Spleen (tissue), 11 donors: ENCODE measurements at regions not wholly inside any gene's neighbourhood (a gene's known extent, or its start where the extent isn't known, plus 50 kb on each side); places are given as distances from the start of the nearest gene placed in this dataset.

ENCODE experiments used
- DNase-seq: peaks from one replicate; pipeline ENCODE4 v3.0.0-alpha.2; 2020
- H3K27ac ChIP-seq, 8 donors: fragments of 200-600 bp; sonication (generic) in 7 of 8; 1 replicate in 4 of 8; 2 replicates in 4 of 8; pipeline versions ENCODE4 v1.5.0 to v1.8.0; 2016 to 2021; ENCODE audit warnings: inconsistent platforms in 4 of 8, mild to moderate bottlenecking in 4 of 8, moderate library complexity in 1 of 8
- H3K27me3 ChIP-seq, 7 donors: fragments of 200-600 bp; sonication (generic) in 6 of 7; replicated peaks in 1 of 7; 1 replicate in 4 of 7; 2 replicates in 3 of 7; pipeline versions ENCODE4 v1.5.0 to v1.8.0; 2016 to 2021; ENCODE audit warnings: inconsistent platforms in 3 of 7, mild to moderate bottlenecking in 1 of 7
- H3K36me3 ChIP-seq, 6 donors: fragments of 200-600 bp; sonication (generic) in 5 of 6; 1 replicate in 4 of 6; 2 replicates in 2 of 6; pipeline versions ENCODE4 v1.5.0 to v1.8.0; 2016 to 2021; ENCODE audit warnings: inconsistent platforms in 2 of 6
- H3K4me1 ChIP-seq, 6 donors: fragments of 200-600 bp; sonication (generic) in 5 of 6; 1 replicate in 3 of 6; 2 replicates in 3 of 6; pipeline versions ENCODE4 v1.5.0 to v1.8.0; 2016 to 2021; ENCODE audit warnings: inconsistent platforms in 3 of 6
- H3K4me3 ChIP-seq, 8 donors: fragments of 200-600 bp; sonication (generic) in 7 of 8; 1 replicate in 4 of 8; 2 replicates in 4 of 8; pipeline versions ENCODE4 v1.5.0 to v1.8.0; 2016 to 2021; ENCODE audit warnings: inconsistent platforms in 4 of 8, mild to moderate bottlenecking in 4 of 8, moderate library complexity in 2 of 8
- H3K9me3 ChIP-seq, 8 donors: fragments of 200-600 bp; sonication (generic) in 7 of 8; 1 replicate in 4 of 8; 2 replicates in 4 of 8; pipeline versions ENCODE4 v1.5.0 to v1.8.0; 2016 to 2021; ENCODE audit warnings: inconsistent platforms in 4 of 8
- CTCF ChIP-seq, 11 experiments: fragments of 200-600 bp in 7 of 11; fragments of 450-650 bp in 4 of 11; sonication (generic) in 4 of 11; IDR thresholded peaks in 8 of 11; conservative IDR thresholded peaks in 3 of 11; 1 replicate in 7 of 11; 2 replicates in 4 of 11; pipeline versions ENCODE4 v1.4.0 to v1.8.0; 2016 to 2021; ENCODE audit warnings: antibody characterized with exemption in 11 of 11, inconsistent platforms in 4 of 11, mild to moderate bottlenecking in 1 of 11
- POLR2A ChIP-seq, 3 donors: fragments of 450-650 bp; IDR thresholded peaks; one replicate each; pipeline ENCODE4 v1.5.1; 2017; ENCODE audit warnings: antibody characterized with exemption in 3 of 3, mild to moderate bottlenecking in 1 of 3
- POLR2AphosphoS5 ChIP-seq, 3 donors: sonication (generic); formaldehyde crosslinking; IDR thresholded peaks; one replicate each; pipeline ENCODE4 v1.5.1; 2017; ENCODE audit warnings: antibody characterized with exemption in 3 of 3
- WGBS, 5 donors: extraction: QIAGEN DNeasy Blood & Tissue Kit in 3 of 5; methylation state at CpG; one replicate each; pipeline versions ENCODE4 v1.1.5 to v1.1.7; 2013 to 2018; 5-methylcytosine and 5-hydroxymethylcytosine counted together
- intact Hi-C: fragments of 100-400 bp; cut with DNase I; formaldehyde crosslinking; loops from one replicate; pipeline ENCODE4 v1.15.0; 2023; ENCODE audit warnings: low total_unique reads
- donor health status: healthy with polysubstance abuse.
- donor health status: DM: no; HTN: no; CAD: no; lungs with moderate emphysema.
- donor health status: DM: no; HTN: no; CAD: no.
- donor health status: Bipolar disorder and iron deficiency.
- donor health status: healthy.
- donor health status: DM: no; HTN: no; CAD: no.
- donor health status: DM: yes; HTN: yes; CAD: no.

DNA sequence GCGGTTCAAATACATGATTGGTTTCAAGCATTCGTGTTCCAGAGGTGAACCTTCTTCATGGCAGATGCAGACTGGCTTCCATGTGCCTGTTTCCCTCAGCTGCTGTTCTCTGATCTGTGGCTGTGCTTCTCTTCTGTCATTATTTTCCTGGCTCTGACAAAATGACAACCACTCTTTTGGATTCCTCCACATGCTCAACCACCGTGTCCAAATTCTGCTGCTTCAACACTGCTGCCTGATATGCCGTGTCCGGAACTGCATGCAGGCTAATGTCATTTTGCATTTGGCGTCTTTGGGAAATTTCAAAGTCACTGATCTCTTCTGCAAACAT lies 368.7 kb upstream of the ZNF608 start:
- Histone ChIP-seq H3K36me3 (no peaks in the 10 kb centered on the region), H3K27me3 (no peaks in the 10 kb centered on the region), H3K27ac (no peak overlapping the region), H3K4me1 (no peaks in the 10 kb centered on the region), H3K4me3 (no peak overlapping the region), H3K9me3 (peaks cover 0 to 4% (median 0%) of the 10 kb centered on the region in 8 donors)
- TF ChIP-seq CTCF (IDR thresholded peaks at IDR 0.05 in 8 of 11, conservative IDR thresholded peaks at IDR 0.05 in 3 of 11), result no peak
- no peak for TF ChIP-seq POLR2AphosphoS5 (IDR thresholded peaks at IDR 0.05)
- no peak for TF ChIP-seq POLR2A (IDR thresholded peaks at IDR 0.05)
- intact Hi-C loops, result no loop called here
- 90 to 97% (median 95%) methylated on average over 6 of the region's 6 CpGs for WGBS, 5 donors
- no peak for DNase-seq

- TF ChIP-seq POLR2A (IDR thresholded peaks at IDR 0.05), result no peak
- TF ChIP-seq CTCF (IDR thresholded peaks at IDR 0.05 in 8 of 11, conservative IDR thresholded peaks at IDR 0.05 in 3 of 11), result no peak
- TF ChIP-seq POLR2AphosphoS5 (IDR thresholded peaks at IDR 0.05), result no peak
- DNase-seq, result no peak
- 72 to 81% (median 74%) methylated on average over 6 of the region's 6 CpGs for WGBS, 5 donors
Measured at GRCh38 chr5:125117566-125117965, 371.1 kb upstream of the ZNF608 start.

DNA sequence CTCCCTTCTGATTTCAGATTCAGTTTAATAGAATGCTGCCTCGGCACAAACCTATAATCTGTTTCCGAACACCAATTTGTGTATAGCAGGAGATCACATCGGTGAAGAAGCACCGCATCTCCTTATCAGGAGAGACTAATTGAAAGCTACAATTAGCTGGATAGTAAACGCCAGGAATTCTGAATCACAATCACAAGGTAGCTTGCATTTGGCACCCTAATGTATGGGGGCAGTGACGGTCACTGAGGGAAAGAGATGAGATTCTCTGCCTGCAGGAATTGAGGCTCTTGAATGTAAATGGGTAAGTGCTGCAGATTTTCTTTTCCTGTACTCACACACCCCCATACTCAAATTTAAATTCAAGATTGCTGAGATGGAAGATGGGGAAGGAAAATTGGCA lies 373.6 kb upstream of the ZNF608 start:
- 78 to 94% (median 89%) methylated on average over 6 of the region's 6 CpGs for WGBS, 5 donors
- DNase-seq, result no peak
- intact Hi-C loops, result no loop called here

More at GRCh38 chr5:125117566-125117965, 371.1 kb upstream of the ZNF608 start:
- intact Hi-C loops, result no loop called here
- no peaks in the 10 kb centered on the region for H3K36me3 ChIP-seq
- H3K4me3 ChIP-seq, result no peak overlapping the region
- no peak overlapping the region for H3K27ac ChIP-seq
- H3K4me1 ChIP-seq, result no peaks in the 10 kb centered on the region
- no peaks in the 10 kb centered on the region for H3K27me3 ChIP-seq
- no peaks in the 10 kb centered on the region for H3K9me3 ChIP-seq

More for the DNA sequence above, 373.6 kb upstream of the ZNF608 start:
- Histone ChIP-seq H3K27me3 (no peaks in the 10 kb centered on the region), H3K4me3 (no peak overlapping the region), H3K4me1 (no peaks in the 10 kb centered on the region), H3K36me3 (no peaks in the 10 kb centered on the region), H3K27ac (no peak overlapping the region), H3K9me3 (no peaks in the 10 kb centered on the region)
- no peak for TF ChIP-seq POLR2A (IDR thresholded peaks at IDR 0.05)
- no peak for TF ChIP-seq CTCF (IDR thresholded peaks at IDR 0.05 in 8 of 11, conservative IDR thresholded peaks at IDR 0.05 in 3 of 11)
- no peak for TF ChIP-seq POLR2AphosphoS5 (IDR thresholded peaks at IDR 0.05)
